HepG2 (cell line): ENCODE measurements at regions not wholly inside any gene's neighbourhood (a gene's known extent, or its start where the extent isn't known, plus 50 kb on each side); places are given as distances from the start of the nearest gene placed in this dataset.

ENCODE experiments used
- ATAC-seq: fragments of 200-7000 bp; cut with Tn5 transposase; 3 replicates; pipeline ENCODE4 v1.9.1; 2020; ENCODE audit warnings: mild to moderate bottlenecking, moderate library complexity
- BruUV-seq: library from RNA; stranded (reverse); fragments of 400-500 nt; replicated peaks from 2 replicates; lab custom pipeline; 2021; lab: Mats Ljungman, UMichigan
- CTCF ChIA-PET: fragments of 300-600 bp; formaldehyde crosslinking; extraction: SDS; loops from one replicate; lab custom pipeline; 2021; ENCODE audit warnings: low total read pairs, inconsistent platforms, low intra/inter-chr PET ratio; lab: Yijun Ruan, JAX
- POLR2A ChIA-PET: fragments of 350-600 bp; sonication (Branson Sonifier 250); formaldehyde crosslinking; loops from one replicate; lab custom pipeline; 2020; ENCODE audit warnings: antibody characterized with exemption, inconsistent platforms; lab: Yijun Ruan, JAX
- DNase-seq: peaks from one replicate; pipeline ENCODE4 v3.0.0-alpha.2; 2015; ENCODE audit warnings: low spot score
- FAIRE-seq: peaks from 3 replicates; lab custom pipeline; 2011; peaks lifted over from hg19 to GRCh38; lab: Jason Lieb, UNC
- H2AFZ ChIP-seq: one replicate; pipeline ENCODE4 v1.6.1; 2011; ENCODE audit warnings: low read length, inconsistent platforms
- H3K27ac ChIP-seq: fragments of 300-600 bp; 3 replicates; pipeline ENCODE4 v1.8.0; 2011; ENCODE audit warnings: mixed run types, mild to moderate bottlenecking, mixed read lengths, low read length, inconsistent platforms; ENCODE audit not compliant: insufficient read depth; ENCODE audit errors: extremely low read length
- H3K27me3 ChIP-seq, 2 experiments: fragments of 200-600 bp in 1 of 2; 2 replicates in 1 of 2; 3 replicates in 1 of 2; pipeline versions ENCODE4 v1.6.0 to v1.8.0; 2011; ENCODE audit warnings: low read length in 2 of 2, mild to moderate bottlenecking in 2 of 2, moderate library complexity in 2 of 2, inconsistent platforms in 1 of 2; ENCODE audit not compliant: insufficient read depth in 2 of 2, control insufficient read depth in 1 of 2
- H3K36me3 ChIP-seq, 2 experiments: fragments of 200-600 bp in 1 of 2; replicated peaks in 1 of 2; 2 replicates in 1 of 2; 3 replicates in 1 of 2; pipeline versions ENCODE4 v1.5.1 to v1.8.0; 2011; ENCODE audit warnings: low read length in 2 of 2, inconsistent platforms in 1 of 2; ENCODE audit not compliant: insufficient read depth in 2 of 2, control insufficient read depth in 1 of 2
- H3K4me1 ChIP-seq: 2 replicates; pipeline ENCODE4 v1.5.1; 2012; ENCODE audit warnings: low read length, inconsistent platforms; ENCODE audit not compliant: insufficient read depth
- H3K4me2 ChIP-seq: 2 replicates; pipeline ENCODE4 v1.6.0; 2011; ENCODE audit warnings: low read depth, low read length, inconsistent platforms
- H3K4me3 ChIP-seq, 3 experiments: fragments of 200-600 bp in 1 of 3; sonication (generic), shearing (Covaris generic) in 1 of 3; replicated peaks in 1 of 3; 2 replicates each; pipeline ENCODE4 v1.5.1; 2011 to 2016; ENCODE audit warnings: low read length in 3 of 3, inconsistent platforms in 2 of 3, low read depth in 2 of 3, mild to moderate bottlenecking in 2 of 3, control low read depth in 1 of 3, mixed read lengths in 1 of 3; ENCODE audit not compliant: insufficient read depth in 1 of 3
- H3K79me2 ChIP-seq: one replicate; pipeline ENCODE4 v1.6.1; 2011; ENCODE audit warnings: low read length, inconsistent platforms; ENCODE audit not compliant: insufficient read depth
- H3K9ac ChIP-seq: 2 replicates; pipeline ENCODE4 v1.6.0; 2011; ENCODE audit warnings: mild to moderate bottlenecking, low read depth, low read length, inconsistent platforms; ENCODE audit not compliant: insufficient read depth
- H3K9me3 ChIP-seq: 2 replicates; pipeline ENCODE4 v1.5.1; 2012; ENCODE audit warnings: mild to moderate bottlenecking, low read length
- H4K20me1 ChIP-seq: 2 replicates; pipeline ENCODE4 v1.6.0; 2011; ENCODE audit warnings: inconsistent platforms, mild to moderate bottlenecking, low read length, moderate library complexity; ENCODE audit not compliant: insufficient read depth
- FLYWCH1 ChIP-seq: sonication (generic); formaldehyde crosslinking; IDR thresholded peaks from 2 replicates; pipeline ENCODE4 v1.8.1; 2023; ENCODE audit warnings: mild to moderate bottlenecking, missing genetic modification reagents
- NCOR1 ChIP-seq: fragments of 200-600 bp; sonication (generic); IDR thresholded peaks from 2 replicates; pipeline ENCODE4 v1.7.0; 2017; ENCODE audit warnings: antibody characterized with exemption, low read length, borderline replicate concordance
- NFATC3 ChIP-seq: sonication (generic); formaldehyde crosslinking; IDR thresholded peaks from 2 replicates; pipeline ENCODE4 v1.5.1; 2020; ENCODE audit warnings: mild to moderate bottlenecking, missing genetic modification reagents
- NONO ChIP-seq, 2 experiments: fragments of 450-650 bp in 1 of 2; sonication (generic) in 1 of 2; formaldehyde crosslinking in 1 of 2; IDR thresholded peaks in 1 of 2; conservative IDR thresholded peaks in 1 of 2; 2 replicates each; pipeline versions ENCODE4 v1.6.1 to v1.8.0; 2017 to 2022; ENCODE audit warnings: mild to moderate bottlenecking in 1 of 2, missing genetic modification reagents in 1 of 2, moderate library complexity in 1 of 2
- RAD51 ChIP-seq: fragments of 450-650 bp; IDR thresholded peaks from 2 replicates; pipeline ENCODE4 v1.6.1; 2016; ENCODE audit warnings: borderline replicate concordance
- SMAD1 ChIP-seq: sonication (generic); formaldehyde crosslinking; IDR thresholded peaks from 2 replicates; pipeline ENCODE4 v1.4.0; 2020; ENCODE audit warnings: missing genetic modification reagents, low read depth, mild to moderate bottlenecking, borderline replicate concordance
- ZBTB8A ChIP-seq: sonication (generic); formaldehyde crosslinking; IDR thresholded peaks from 2 replicates; pipeline ENCODE4 v1.4.0; 2020; ENCODE audit warnings: mild to moderate bottlenecking, low read depth, missing genetic modification reagents, borderline replicate concordance
- ZNF282 ChIP-seq: fragments of 450-650 bp; IDR thresholded peaks from 2 replicates; pipeline ENCODE4 v1.6.1; 2018; ENCODE audit not compliant: partially characterized antibody
- ZNF292 ChIP-seq: sonication (generic); formaldehyde crosslinking; IDR thresholded peaks from 2 replicates; pipeline ENCODE4 v1.8.1; 2022; ENCODE audit warnings: mild to moderate bottlenecking, low read depth, missing genetic modification reagents, borderline replicate concordance
- ZNF3 ChIP-seq: IDR thresholded peaks from 2 replicates; pipeline ENCODE4 v1.7.0; 2017; ENCODE audit warnings: inconsistent platforms
- ZNF343 ChIP-seq: sonication (generic); formaldehyde crosslinking; IDR thresholded peaks from 2 replicates; pipeline ENCODE4 v1.4.0; 2020; ENCODE audit warnings: mild to moderate bottlenecking, missing genetic modification reagents
- ZNF572 ChIP-seq: sonication (generic); formaldehyde crosslinking; IDR thresholded peaks from 2 replicates; pipeline ENCODE4 v1.5.1; 2020; ENCODE audit warnings: mild to moderate bottlenecking, missing genetic modification reagents
- WGBS: methylation state at CpG from one replicate; pipeline ENCODE4 v1.1.6; 2017; ENCODE audit warnings: low lambda C conversion rate; 5-methylcytosine and 5-hydroxymethylcytosine counted together
- in situ Hi-C: cut with HindIII; loops from 2 replicates; pipeline ENCODE4 v1.10.0; 2017; ENCODE audit warnings: low pct_unique_long_range_greater_than_20kb; ENCODE audit not compliant: extremely low pct_ligation_motif_present
- intact Hi-C: fragments of 100-400 bp; cut with micrococcal nuclease; formaldehyde crosslinking; loops from one replicate; pipeline ENCODE4 v1.10.0; 2022; ENCODE audit not compliant: unreplicated experiment
- TF ChIP-seq, protein P1 (sequence below): sonication (generic); formaldehyde crosslinking; conservative IDR thresholded peaks from 2 replicates; pipeline ENCODE4 v1.4.0; 2020; ENCODE audit warnings: missing genetic modification reagents
- TF ChIP-seq, protein P2 (sequence below), 2 experiments: IDR thresholded peaks; 2 replicates each; pipeline ENCODE4 v1.6.1; 2011 to 2012; ENCODE audit warnings: low read length in 2 of 2, borderline replicate concordance in 1 of 2, low read depth in 1 of 2, mild to moderate bottlenecking in 1 of 2, moderate library complexity in 1 of 2
- TF ChIP-seq, protein P3 (sequence below), 2 experiments: sonication (generic) in 1 of 2; formaldehyde crosslinking in 1 of 2; IDR thresholded peaks; 2 replicates each; pipeline versions ENCODE4 v1.6.1 to v1.9.0; 2014 to 2022; ENCODE audit warnings: antibody characterized with exemption in 1 of 2, borderline replicate concordance in 1 of 2, inconsistent platforms in 1 of 2, low read depth in 1 of 2, missing genetic modification reagents in 1 of 2

DNA sequence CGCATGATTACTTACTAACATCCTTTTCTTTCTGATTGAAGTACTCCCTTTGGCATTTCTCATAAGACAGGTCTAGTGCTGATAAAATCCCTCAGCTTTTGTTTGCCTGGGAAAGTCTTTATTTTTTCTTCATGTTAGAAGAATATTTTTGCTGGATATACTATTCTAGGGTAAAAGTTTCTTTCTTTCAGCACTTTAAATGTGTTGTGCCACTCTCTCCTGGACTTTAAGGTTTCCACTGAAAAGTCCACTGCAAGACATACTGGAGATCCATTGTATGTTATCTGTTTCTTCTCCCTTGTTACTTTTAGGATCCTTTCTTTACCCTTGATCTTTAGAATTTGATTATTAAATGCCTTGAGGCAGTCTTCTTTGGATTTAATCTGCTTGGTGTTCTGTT, 796.7 kb downstream of the UQCRFS1 start:
- no TSS peak for BruUV-seq
- CTCF ChIA-PET = no interaction called here
- H3K79me2 ChIP-seq = no peaks in the 10 kb centered on the region
- TF ChIP-seq ZNF292 (CRISPR knock-in tag) = no peak
- no peak for TF ChIP-seq NONO (IDR thresholded peaks at IDR 0.05)
- no peak for TF ChIP-seq NONO (CRISPR knock-in tag; conservative IDR thresholded peaks at IDR 0.05)
- no peak for TF ChIP-seq ZNF3
- TF ChIP-seq, protein P1, sequence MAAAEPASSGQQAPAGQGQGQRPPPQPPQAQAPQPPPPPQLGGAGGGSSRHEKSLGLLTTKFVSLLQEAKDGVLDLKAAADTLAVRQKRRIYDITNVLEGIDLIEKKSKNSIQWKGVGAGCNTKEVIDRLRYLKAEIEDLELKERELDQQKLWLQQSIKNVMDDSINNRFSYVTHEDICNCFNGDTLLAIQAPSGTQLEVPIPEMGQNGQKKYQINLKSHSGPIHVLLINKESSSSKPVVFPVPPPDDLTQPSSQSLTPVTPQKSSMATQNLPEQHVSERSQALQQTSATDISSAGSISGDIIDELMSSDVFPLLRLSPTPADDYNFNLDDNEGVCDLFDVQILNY (CRISPR knock-in tag) = no peak
- TF ChIP-seq, protein P2, sequence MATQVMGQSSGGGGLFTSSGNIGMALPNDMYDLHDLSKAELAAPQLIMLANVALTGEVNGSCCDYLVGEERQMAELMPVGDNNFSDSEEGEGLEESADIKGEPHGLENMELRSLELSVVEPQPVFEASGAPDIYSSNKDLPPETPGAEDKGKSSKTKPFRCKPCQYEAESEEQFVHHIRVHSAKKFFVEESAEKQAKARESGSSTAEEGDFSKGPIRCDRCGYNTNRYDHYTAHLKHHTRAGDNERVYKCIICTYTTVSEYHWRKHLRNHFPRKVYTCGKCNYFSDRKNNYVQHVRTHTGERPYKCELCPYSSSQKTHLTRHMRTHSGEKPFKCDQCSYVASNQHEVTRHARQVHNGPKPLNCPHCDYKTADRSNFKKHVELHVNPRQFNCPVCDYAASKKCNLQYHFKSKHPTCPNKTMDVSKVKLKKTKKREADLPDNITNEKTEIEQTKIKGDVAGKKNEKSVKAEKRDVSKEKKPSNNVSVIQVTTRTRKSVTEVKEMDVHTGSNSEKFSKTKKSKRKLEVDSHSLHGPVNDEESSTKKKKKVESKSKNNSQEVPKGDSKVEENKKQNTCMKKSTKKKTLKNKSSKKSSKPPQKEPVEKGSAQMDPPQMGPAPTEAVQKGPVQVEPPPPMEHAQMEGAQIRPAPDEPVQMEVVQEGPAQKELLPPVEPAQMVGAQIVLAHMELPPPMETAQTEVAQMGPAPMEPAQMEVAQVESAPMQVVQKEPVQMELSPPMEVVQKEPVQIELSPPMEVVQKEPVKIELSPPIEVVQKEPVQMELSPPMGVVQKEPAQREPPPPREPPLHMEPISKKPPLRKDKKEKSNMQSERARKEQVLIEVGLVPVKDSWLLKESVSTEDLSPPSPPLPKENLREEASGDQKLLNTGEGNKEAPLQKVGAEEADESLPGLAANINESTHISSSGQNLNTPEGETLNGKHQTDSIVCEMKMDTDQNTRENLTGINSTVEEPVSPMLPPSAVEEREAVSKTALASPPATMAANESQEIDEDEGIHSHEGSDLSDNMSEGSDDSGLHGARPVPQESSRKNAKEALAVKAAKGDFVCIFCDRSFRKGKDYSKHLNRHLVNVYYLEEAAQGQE (IDR thresholded peaks at IDR 0.05; ENCODE audit: borderline replicate concordance in 1 of 2, low read depth in 1 of 2, low read length in 2 of 2) = no peak
- TF ChIP-seq ZNF343 (CRISPR knock-in tag) = no peak
- TF ChIP-seq NCOR1 = no peak
- no peak for TF ChIP-seq RAD51
- no peak for TF ChIP-seq ZBTB8A (CRISPR knock-in tag)
- TF ChIP-seq ZNF282 = no peak
- TF ChIP-seq NFATC3 (CRISPR knock-in tag) = no peak
- no peak for TF ChIP-seq ZNF572 (CRISPR knock-in tag)
- no peak for TF ChIP-seq FLYWCH1
- TF ChIP-seq, protein P3, sequence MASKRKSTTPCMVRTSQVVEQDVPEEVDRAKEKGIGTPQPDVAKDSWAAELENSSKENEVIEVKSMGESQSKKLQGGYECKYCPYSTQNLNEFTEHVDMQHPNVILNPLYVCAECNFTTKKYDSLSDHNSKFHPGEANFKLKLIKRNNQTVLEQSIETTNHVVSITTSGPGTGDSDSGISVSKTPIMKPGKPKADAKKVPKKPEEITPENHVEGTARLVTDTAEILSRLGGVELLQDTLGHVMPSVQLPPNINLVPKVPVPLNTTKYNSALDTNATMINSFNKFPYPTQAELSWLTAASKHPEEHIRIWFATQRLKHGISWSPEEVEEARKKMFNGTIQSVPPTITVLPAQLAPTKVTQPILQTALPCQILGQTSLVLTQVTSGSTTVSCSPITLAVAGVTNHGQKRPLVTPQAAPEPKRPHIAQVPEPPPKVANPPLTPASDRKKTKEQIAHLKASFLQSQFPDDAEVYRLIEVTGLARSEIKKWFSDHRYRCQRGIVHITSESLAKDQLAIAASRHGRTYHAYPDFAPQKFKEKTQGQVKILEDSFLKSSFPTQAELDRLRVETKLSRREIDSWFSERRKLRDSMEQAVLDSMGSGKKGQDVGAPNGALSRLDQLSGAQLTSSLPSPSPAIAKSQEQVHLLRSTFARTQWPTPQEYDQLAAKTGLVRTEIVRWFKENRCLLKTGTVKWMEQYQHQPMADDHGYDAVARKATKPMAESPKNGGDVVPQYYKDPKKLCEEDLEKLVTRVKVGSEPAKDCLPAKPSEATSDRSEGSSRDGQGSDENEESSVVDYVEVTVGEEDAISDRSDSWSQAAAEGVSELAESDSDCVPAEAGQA (IDR thresholded peaks at IDR 0.05; ENCODE audit: low read depth) = no peak
- TF ChIP-seq, protein P3 (CRISPR knock-in tag; IDR thresholded peaks at IDR 0.05; ENCODE audit: borderline replicate concordance) = no peak
- no peak for TF ChIP-seq SMAD1 (CRISPR knock-in tag)

More for the DNA sequence above, 796.7 kb downstream of the UQCRFS1 start:
- Histone ChIP-seq H3K4me2 (no peak overlapping the region), H3K36me3 (no peaks in the 10 kb centered on the region), H3K9ac (no peak overlapping the region), H3K9me3 (peaks cover 88% of the 10 kb centered on the region), H3K27ac (no peak overlapping the region), H2AFZ (no peak overlapping the region), H4K20me1 (no peaks in the 10 kb centered on the region), H3K4me1 (no peaks in the 10 kb centered on the region), H3K27me3 (no peaks in the 10 kb centered on the region), H3K4me3 (no peak overlapping the region)
- no peak for FAIRE-seq
- DNase-seq = no peak
- POLR2A ChIA-PET = no interaction called here
- intact Hi-C loops (no loop called here), in situ Hi-C loops (no loop called here)
- 97% methylated on average over 1 of the region's 1 CpG for WGBS
- ATAC-seq = no peak
